Activated CD4-positive, alpha-beta T cell treated with anti-CD3 and anti-CD28 coated beads for 36 hours (primary cell): ENCODE measurements at regions not wholly inside any gene's neighbourhood (a gene's known extent, or its start where the extent isn't known, plus 50 kb on each side); places are given as distances from the start of the nearest gene placed in this dataset.

Experiments
- ATAC-seq: fragments of 200-7000 bp; cut with Tn5 transposase; one replicate; pipeline ENCODE4 v1.10.0; 2021; ENCODE audit warnings: mild to moderate bottlenecking, moderate library complexity
- CTCF ChIA-PET: fragments of 350-600 bp; sonication (Branson Sonifier 250); formaldehyde crosslinking; loops from one replicate; lab custom pipeline; 2021; ENCODE audit warnings: antibody characterized with exemption; lab: Charles Lee
- POLR2A ChIA-PET: fragments of 350-600 bp; sonication (Branson Sonifier 250); formaldehyde crosslinking; loops from one replicate; lab custom pipeline; 2021; ENCODE audit warnings: antibody characterized with exemption, inconsistent platforms; lab: Charles Lee
- DNase-seq: peaks from one replicate; pipeline ENCODE4 v3.0.0-alpha.2; 2020
- H3K27ac Mint-ChIP-seq: one replicate; pipeline ENCODE4 v1.8.0; 2021; ENCODE audit warnings: mixed read lengths
- H3K27me3 Mint-ChIP-seq: one replicate; pipeline ENCODE4 v1.8.0; 2021; ENCODE audit warnings: mixed read lengths
- H3K36me3 Mint-ChIP-seq: one replicate; pipeline ENCODE4 v1.8.0; 2021; ENCODE audit warnings: low read depth, mixed read lengths
- H3K4me1 Mint-ChIP-seq: one replicate; pipeline ENCODE4 v1.8.0; 2021; ENCODE audit warnings: mixed read lengths
- H3K4me3 Mint-ChIP-seq: one replicate; pipeline ENCODE4 v1.8.0; 2021; ENCODE audit warnings: mild to moderate bottlenecking, moderate library complexity, mixed read lengths
- H3K9me3 Mint-ChIP-seq: one replicate; pipeline ENCODE4 v1.8.0; 2021; ENCODE audit warnings: low read depth, mixed read lengths
- intact Hi-C, 2 experiments: fragments of 100-400 bp; cut with DNase I in 1 of 2; cut with micrococcal nuclease in 1 of 2; formaldehyde crosslinking; loops; one replicate each; pipeline versions ENCODE4 v1.14.2 to v1.15.1; 2022 to 2024; cut with DNase I, micrococcal nuclease

DNA sequence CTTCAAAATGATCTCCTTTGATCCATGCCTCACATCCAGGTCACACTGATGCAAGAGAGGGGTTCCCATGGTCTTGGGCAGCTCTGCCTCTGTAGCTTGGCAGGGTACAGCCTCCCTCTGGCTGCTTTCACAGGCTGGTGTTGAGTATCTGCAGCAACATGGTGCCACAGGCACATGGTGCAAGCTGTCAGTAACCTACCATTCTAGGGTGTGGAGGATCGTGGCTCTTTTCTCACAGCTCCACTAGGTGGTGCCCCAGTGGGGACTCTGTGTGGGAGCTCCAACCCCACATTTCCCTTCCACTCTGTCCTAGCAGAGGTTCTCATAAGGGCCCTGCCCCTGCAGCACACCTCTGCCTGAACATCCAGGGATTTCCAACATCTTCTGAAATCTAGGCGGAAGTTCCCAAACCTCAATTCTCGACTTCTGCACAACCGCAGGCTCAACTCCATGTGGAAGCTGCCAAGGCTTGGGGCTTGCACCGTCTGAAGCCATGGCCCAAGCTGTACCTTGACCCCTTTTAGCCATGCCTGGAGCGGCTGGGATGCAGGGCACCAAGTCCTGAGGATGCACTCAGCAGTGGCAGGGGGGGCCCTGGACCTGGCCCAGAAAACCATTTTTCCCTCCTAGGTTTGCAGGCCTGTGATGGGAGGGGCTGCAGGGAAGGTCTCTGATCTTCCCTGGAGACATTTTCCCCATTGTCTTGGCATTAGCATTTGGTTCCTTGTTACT, 137.8 kb upstream of the NUDT6 start:
- POLR2A ChIA-PET: no interaction called here
- H3K4me1 Mint-ChIP-seq: no peaks in the 10 kb centered on the region
- CTCF ChIA-PET: no interaction called here
- intact Hi-C loops: no loop called here
- no peak overlapping the region for H3K4me3 Mint-ChIP-seq
- H3K27ac Mint-ChIP-seq: no peak overlapping the region
- H3K9me3 Mint-ChIP-seq: peaks cover 6% of the 10 kb centered on the region
- peaks cover 35% of the 10 kb centered on the region for H3K36me3 Mint-ChIP-seq
- no peak for DNase-seq
- no peaks in the 10 kb centered on the region for H3K27me3 Mint-ChIP-seq
- ATAC-seq: no peak

DNA sequence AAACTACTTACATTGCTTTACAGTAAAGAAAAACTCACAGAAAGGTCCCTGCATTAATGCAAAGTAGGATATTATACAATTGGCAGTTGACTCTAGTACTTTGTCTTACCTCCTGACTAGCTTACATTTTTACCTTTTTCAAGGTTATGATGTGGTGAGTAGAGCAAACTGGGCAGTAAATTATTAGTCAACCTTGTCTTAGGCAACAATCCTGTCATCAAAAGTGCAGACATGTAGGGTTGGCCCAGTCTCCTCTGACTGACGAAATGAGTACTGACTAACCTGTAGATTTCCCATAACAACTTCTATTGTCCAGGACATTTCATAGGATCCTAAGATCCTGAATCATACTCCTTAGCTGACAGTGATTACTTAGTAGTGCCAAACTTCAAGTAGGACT, 142.0 kb upstream of the NUDT6 start:
- POLR2A ChIA-PET: no interaction called here
- peaks cover 16% of the 10 kb centered on the region for H3K36me3 Mint-ChIP-seq
- H3K4me3 Mint-ChIP-seq: no peak overlapping the region
- no peak for ATAC-seq
- peaks cover 4% of the 10 kb centered on the region for H3K9me3 Mint-ChIP-seq
- no peak for DNase-seq
- H3K27me3 Mint-ChIP-seq: no peaks in the 10 kb centered on the region
- intact Hi-C loops: no loop called here
- H3K27ac Mint-ChIP-seq: no peak overlapping the region
- no peaks in the 10 kb centered on the region for H3K4me1 Mint-ChIP-seq
- CTCF ChIA-PET: interaction anchor here (0.6 to 0.9 kb wide), 3 partner anchors 10 to 590 kb away, joined by 3 read pairs; no protein-coding TSS in a partner anchor

DNA sequence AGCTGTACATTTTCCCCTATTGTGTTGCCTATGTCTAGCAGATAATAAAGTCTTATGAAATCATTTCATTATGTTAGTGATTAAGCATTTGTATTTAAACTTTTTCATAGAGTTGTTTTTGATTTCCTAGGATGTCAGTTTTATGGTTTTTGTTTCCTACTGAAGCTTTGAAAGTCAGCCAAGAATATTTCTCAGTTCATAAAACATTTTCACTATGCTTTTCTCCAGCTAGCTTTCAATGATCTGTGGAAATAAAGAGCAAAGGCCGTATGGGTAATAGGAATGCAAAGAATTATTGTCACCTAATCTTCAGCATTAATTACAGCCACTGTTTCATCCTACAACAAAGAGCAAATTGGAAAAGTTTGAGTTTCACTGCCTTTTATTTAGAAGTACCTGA, 145.7 kb upstream of the NUDT6 start:
- no peaks in the 10 kb centered on the region for H3K4me1 Mint-ChIP-seq
- POLR2A ChIA-PET: no interaction called here
- no peaks in the 10 kb centered on the region for H3K27me3 Mint-ChIP-seq
- H3K4me3 Mint-ChIP-seq: no peak overlapping the region
- intact Hi-C loops: no loop called here
- ATAC-seq (no peak), DNase-seq (no peak)
- CTCF ChIA-PET: no interaction called here
- H3K9me3 Mint-ChIP-seq: no peaks in the 10 kb centered on the region
- H3K27ac Mint-ChIP-seq: no peak overlapping the region
- H3K36me3 Mint-ChIP-seq: peaks cover 2% of the 10 kb centered on the region

DNA sequence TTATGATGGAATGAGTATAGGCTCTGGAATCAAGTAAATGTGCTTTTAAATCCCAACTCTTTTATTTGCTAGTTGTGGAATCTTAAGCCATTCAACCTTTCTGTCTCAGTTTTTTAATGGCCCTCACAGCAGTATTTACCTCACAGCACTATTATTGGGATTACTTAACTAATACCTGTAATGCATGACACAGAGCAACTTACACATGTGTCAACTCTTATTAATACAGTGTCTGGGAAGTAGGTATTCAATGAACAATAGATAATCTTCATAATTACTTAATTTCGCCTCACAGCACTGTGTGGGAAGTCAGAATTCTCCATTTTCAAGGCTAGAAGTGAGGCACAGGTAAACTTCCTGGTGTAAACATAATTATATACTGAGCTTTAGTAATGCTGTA, 149.7 kb upstream of the NUDT6 start:
- ATAC-seq: no peak
- H3K27ac Mint-ChIP-seq: no peak overlapping the region
- H3K9me3 Mint-ChIP-seq: no peaks in the 10 kb centered on the region
- ChIA-PET POLR2A (no interaction called here), CTCF (interaction anchor here (1.0 kb wide), 1 partner anchor 31 kb away, joined by 3 read pairs; no protein-coding TSS in a partner anchor)
- no peaks in the 10 kb centered on the region for H3K27me3 Mint-ChIP-seq
- no peak overlapping the region for H3K4me3 Mint-ChIP-seq
- DNase-seq: no peak
- intact Hi-C loops: loop anchor here in 1 of 2 experiments (1.0 kb wide), 1 partner anchor 111 kb away; no protein-coding TSS in a partner anchor
- peaks cover 2% of the 10 kb centered on the region for H3K36me3 Mint-ChIP-seq
- no peaks in the 10 kb centered on the region for H3K4me1 Mint-ChIP-seq

GRCh38 chr4:123073650-123074049, 151.3 kb upstream of the NUDT6 start:
- ChIA-PET POLR2A (no interaction called here), CTCF (no interaction called here)
- no peak overlapping the region for H3K27ac Mint-ChIP-seq
- intact Hi-C loops: no loop called here
- ATAC-seq (no peak), DNase-seq (no peak)
- no peaks in the 10 kb centered on the region for H3K27me3 Mint-ChIP-seq
- H3K4me3 Mint-ChIP-seq: no peak overlapping the region
- H3K9me3 Mint-ChIP-seq: no peaks in the 10 kb centered on the region
- peaks cover 5% of the 10 kb centered on the region for H3K36me3 Mint-ChIP-seq
- H3K4me1 Mint-ChIP-seq: no peaks in the 10 kb centered on the region

- POLR2A ChIA-PET: no interaction called here
- Mint-ChIP-seq H3K4me1 (no peaks in the 10 kb centered on the region), H3K9me3 (no peaks in the 10 kb centered on the region), H3K27ac (no peak overlapping the region), H3K4me3 (no peak overlapping the region), H3K36me3 (peaks cover 19% of the 10 kb centered on the region), H3K27me3 (no peaks in the 10 kb centered on the region)
- ATAC-seq (no peak), DNase-seq (no peak)
- intact Hi-C loops: no loop called here
- CTCF ChIA-PET: no interaction called here
Observed at GRCh38 chr4:123077330-123077729, 154.9 kb upstream of the NUDT6 start.

GRCh38 chr4:123081971-123082370, 159.6 kb upstream of the NUDT6 start:
- CTCF ChIA-PET: no interaction called here
- ATAC-seq: no peak
- Mint-ChIP-seq H3K4me3 (no peak overlapping the region), H3K27me3 (no peaks in the 10 kb centered on the region), H3K27ac (no peak overlapping the region), H3K36me3 (peaks cover 36% of the 10 kb centered on the region), H3K4me1 (no peaks in the 10 kb centered on the region), H3K9me3 (no peaks in the 10 kb centered on the region)
- DNase-seq: no peak
- POLR2A ChIA-PET: no interaction called here
- intact Hi-C loops: no loop called here

DNA sequence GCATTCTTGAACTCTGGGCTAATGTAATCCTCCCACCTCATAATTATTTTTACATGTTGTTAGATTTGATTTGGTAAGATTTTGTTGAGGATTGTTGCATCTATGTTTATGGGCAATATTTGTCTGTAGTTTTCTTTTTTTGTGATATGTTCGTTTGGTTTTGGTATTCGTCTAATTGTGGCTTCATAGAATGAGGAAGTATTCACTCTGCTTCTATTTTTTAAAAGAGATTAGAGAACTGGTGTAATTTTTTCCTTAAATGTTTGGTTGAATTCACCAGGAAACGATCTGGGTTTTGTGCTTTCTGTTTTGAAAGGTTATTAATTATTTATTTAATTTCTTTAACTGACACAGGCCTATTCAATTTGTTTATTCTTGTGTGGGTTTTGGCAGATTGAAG, 161.2 kb upstream of the NUDT6 start:
- ATAC-seq (no peak), DNase-seq (no peak)
- ChIA-PET CTCF (no interaction called here), POLR2A (no interaction called here)
- Mint-ChIP-seq H3K27me3 (no peaks in the 10 kb centered on the region), H3K27ac (no peak overlapping the region), H3K4me3 (no peak overlapping the region), H3K4me1 (no peaks in the 10 kb centered on the region), H3K36me3 (peaks cover 42% of the 10 kb centered on the region), H3K9me3 (no peaks in the 10 kb centered on the region)
- intact Hi-C loops: no loop called here

DNA sequence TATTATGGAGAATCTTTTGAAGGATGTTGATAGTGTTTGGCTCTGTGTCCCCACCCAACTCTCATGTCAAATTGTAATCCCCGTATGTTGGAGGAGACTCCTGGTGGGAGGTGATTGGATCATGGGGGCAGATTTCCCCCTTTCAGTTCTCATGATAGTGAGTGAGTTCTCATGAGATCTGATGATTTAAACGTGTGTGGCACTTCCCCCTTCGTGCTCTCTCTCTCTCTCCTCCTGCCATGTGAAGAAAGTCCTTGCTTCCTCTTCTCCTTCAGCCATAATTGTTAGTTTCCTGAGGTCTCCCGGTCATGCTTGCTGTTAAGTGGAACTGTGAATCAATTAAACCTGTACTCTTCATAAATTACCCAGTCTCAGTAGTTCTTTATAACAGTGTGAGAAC, 166.1 kb upstream of the NUDT6 start:
- Mint-ChIP-seq H3K36me3 (peaks cover 38% of the 10 kb centered on the region), H3K9me3 (no peaks in the 10 kb centered on the region), H3K27me3 (no peaks in the 10 kb centered on the region), H3K27ac (no peak overlapping the region), H3K4me1 (no peaks in the 10 kb centered on the region), H3K4me3 (no peak overlapping the region)
- intact Hi-C loops: no loop called here
- POLR2A ChIA-PET: no interaction called here
- CTCF ChIA-PET: no interaction called here
- DNase-seq (no peak), ATAC-seq (no peak)

DNA sequence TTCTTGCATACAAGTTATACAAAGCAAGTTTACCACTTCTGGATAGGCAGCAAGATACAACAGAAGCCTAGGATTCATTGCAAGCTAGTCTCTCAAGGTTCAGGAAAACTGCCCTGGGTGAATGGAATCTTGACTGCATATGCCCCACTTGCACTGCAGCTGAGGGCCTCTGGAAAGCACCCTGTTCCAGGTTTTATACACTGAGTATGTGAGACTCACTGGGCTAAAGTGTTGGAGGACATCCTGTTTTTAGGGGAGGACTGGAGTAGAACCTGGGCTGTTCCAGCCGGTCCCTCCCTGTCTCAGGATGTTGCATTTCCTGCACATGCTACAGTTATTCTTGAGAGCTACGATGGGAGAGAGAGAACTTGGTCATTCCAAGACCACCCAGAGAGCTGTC, 168.5 kb upstream of the NUDT6 start:
- CTCF ChIA-PET: interaction anchor here (0.6 kb wide), 1 partner anchor 116 kb away, joined by 3 read pairs; no protein-coding TSS in a partner anchor
- H3K27ac Mint-ChIP-seq: no peak overlapping the region
- H3K9me3 Mint-ChIP-seq: no peaks in the 10 kb centered on the region
- DNase-seq (no peak), ATAC-seq (no peak)
- H3K36me3 Mint-ChIP-seq: peaks cover 31% of the 10 kb centered on the region
- H3K4me3 Mint-ChIP-seq: no peak overlapping the region
- H3K4me1 Mint-ChIP-seq: no peaks in the 10 kb centered on the region
- intact Hi-C loops: no loop called here
- POLR2A ChIA-PET: no interaction called here
- H3K27me3 Mint-ChIP-seq: no peaks in the 10 kb centered on the region

- Mint-ChIP-seq H3K27ac (no peak overlapping the region), H3K36me3 (peaks cover 18% of the 10 kb centered on the region), H3K4me3 (no peak overlapping the region), H3K9me3 (no peaks in the 10 kb centered on the region), H3K4me1 (no peaks in the 10 kb centered on the region), H3K27me3 (no peaks in the 10 kb centered on the region)
- ATAC-seq: no peak
- intact Hi-C loops: no loop called here
- POLR2A ChIA-PET: no interaction called here
- no peak for DNase-seq
- CTCF ChIA-PET: interaction anchor here (1.0 kb wide), 1 partner anchor 10 kb away, joined by 4 read pairs; no protein-coding TSS in a partner anchor
Observed at GRCh38 chr4:123092586-123092985, 170.2 kb upstream of the NUDT6 start.

DNA sequence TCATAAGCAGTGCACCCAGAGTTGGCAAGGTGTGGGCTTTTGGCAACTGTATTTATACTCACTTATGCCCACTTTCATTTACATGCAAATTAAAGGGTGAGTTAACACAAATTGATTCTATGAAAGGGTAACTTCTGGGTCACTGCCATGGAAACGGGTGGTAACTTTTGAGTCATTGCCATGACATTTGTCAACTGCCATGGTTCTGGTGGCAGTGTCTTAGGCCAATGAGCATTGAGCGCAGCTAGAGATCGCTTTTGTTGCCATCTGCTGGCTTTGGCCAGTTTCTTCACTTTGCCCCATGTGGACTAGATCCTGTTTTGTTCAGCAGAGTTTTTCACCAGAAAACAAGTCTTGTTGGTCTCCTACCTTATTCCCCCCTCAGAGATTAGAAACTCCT, 170.8 kb upstream of the NUDT6 start:
- ChIA-PET POLR2A (no interaction called here), CTCF (no interaction called here)
- DNase-seq (peak; percentile 21), ATAC-seq (peak; percentile 49)
- peaks cover 16% of the 10 kb centered on the region for H3K36me3 Mint-ChIP-seq
- H3K4me1 Mint-ChIP-seq: no peaks in the 10 kb centered on the region
- H3K9me3 Mint-ChIP-seq: no peaks in the 10 kb centered on the region
- H3K4me3 Mint-ChIP-seq: no peak overlapping the region
- H3K27me3 Mint-ChIP-seq: no peaks in the 10 kb centered on the region
- no peak overlapping the region for H3K27ac Mint-ChIP-seq
- intact Hi-C loops: no loop called here
